ENCODE measurements at regions not wholly inside any gene's neighbourhood (a gene's known extent, or its start where the extent isn't known, plus 50 kb on each side); places are given as distances from the start of the nearest gene placed in this dataset.

- DNase-seq (ENCODE audit: insufficient read length, low spot score) = no peak
- TF ChIP-seq, protein P1, sequence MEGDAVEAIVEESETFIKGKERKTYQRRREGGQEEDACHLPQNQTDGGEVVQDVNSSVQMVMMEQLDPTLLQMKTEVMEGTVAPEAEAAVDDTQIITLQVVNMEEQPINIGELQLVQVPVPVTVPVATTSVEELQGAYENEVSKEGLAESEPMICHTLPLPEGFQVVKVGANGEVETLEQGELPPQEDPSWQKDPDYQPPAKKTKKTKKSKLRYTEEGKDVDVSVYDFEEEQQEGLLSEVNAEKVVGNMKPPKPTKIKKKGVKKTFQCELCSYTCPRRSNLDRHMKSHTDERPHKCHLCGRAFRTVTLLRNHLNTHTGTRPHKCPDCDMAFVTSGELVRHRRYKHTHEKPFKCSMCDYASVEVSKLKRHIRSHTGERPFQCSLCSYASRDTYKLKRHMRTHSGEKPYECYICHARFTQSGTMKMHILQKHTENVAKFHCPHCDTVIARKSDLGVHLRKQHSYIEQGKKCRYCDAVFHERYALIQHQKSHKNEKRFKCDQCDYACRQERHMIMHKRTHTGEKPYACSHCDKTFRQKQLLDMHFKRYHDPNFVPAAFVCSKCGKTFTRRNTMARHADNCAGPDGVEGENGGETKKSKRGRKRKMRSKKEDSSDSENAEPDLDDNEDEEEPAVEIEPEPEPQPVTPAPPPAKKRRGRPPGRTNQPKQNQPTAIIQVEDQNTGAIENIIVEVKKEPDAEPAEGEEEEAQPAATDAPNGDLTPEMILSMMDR (IDR thresholded peaks at IDR 0.05; ENCODE audit: insufficient read depth, missing control alignments) = no peak
- no peak for FAIRE-seq
These were observed 70.8 kb upstream of the GPR12 start for GRCh38 chr13:26831336-26831908.

- no peak for FAIRE-seq
- no peak for DNase-seq (ENCODE audit: insufficient read length, low spot score)
- TF ChIP-seq, protein P1 (IDR thresholded peaks at IDR 0.05; ENCODE audit: insufficient read depth, missing control alignments) = no peak
These were observed 69.1 kb upstream of the GPR12 start for GRCh38 chr13:26829716-26830115.

- no peak for FAIRE-seq
- TF ChIP-seq, protein P1 (IDR thresholded peaks at IDR 0.05; ENCODE audit: insufficient read depth, missing control alignments) = no peak
These were observed 64.0 kb upstream of the GPR12 start for GRCh38 chr13:26824581-26824980.

GRCh38 chr13:26822146-26822545 is 61.6 kb upstream of the GPR12 start:
- FAIRE-seq (no peak), DNase-seq (ENCODE audit: insufficient read length, low spot score) (no peak)
- TF ChIP-seq, protein P1 (IDR thresholded peaks at IDR 0.05; ENCODE audit: insufficient read depth, missing control alignments) = no peak

More at GRCh38 chr13:26824581-26824980, 64.0 kb upstream of the GPR12 start:
- DNase-seq (ENCODE audit: insufficient read length, low spot score) = no peak

DNA sequence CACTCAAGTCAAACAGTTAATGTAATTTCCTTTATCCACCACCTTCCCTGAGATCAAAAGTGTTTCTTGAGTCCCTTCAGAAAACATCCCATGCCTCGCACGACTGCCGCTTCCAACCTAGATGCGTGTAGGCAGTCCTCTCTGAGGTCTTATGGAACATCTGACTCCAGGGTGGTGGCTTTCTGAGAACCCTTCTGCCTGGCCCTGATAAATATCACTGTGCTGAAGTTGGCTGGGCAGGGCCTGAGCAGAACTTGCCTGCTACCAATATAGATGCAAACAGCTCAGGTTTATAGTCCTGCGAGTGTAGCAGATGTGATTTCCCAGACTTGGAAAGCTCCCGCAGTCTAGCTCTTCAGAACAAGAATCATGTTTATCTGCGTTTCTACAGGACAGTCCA is 61.1 kb upstream of the GPR12 start:
- FAIRE-seq (no peak), DNase-seq (ENCODE audit: insufficient read length, low spot score) (no peak)
- TF ChIP-seq, protein P1 (IDR thresholded peaks at IDR 0.05; ENCODE audit: insufficient read depth, missing control alignments) = no peak

GRCh38 chr13:26820871-26821270 is 60.3 kb upstream of the GPR12 start:
- DNase-seq (ENCODE audit: insufficient read length, low spot score) (no peak), FAIRE-seq (no peak)
- TF ChIP-seq, protein P1 (IDR thresholded peaks at IDR 0.05; ENCODE audit: insufficient read depth, missing control alignments) = no peak

DNA sequence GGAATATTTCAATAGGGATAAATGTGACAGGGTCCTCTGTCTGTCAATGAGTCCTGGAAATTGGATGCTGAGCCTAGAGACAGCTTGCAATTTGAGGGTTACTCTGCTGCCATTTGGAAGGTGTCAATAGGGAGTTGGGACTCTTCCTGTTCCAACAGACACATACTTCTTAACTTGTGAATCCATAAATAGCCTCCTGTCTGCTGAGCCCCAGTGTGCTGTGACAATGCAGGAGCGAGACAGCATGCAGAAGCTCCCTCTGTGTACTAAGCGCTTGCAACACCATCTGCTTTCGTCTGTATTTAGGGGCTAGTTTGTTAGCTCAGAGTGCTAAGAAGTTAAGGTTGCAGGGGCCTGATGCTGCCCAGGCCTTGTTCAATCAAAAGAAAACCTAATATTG is 58.5 kb upstream of the GPR12 start:
- FAIRE-seq = no peak
- no peak for DNase-seq (ENCODE audit: insufficient read length, low spot score)
- TF ChIP-seq, protein P1 (IDR thresholded peaks at IDR 0.05; ENCODE audit: insufficient read depth, missing control alignments) = no peak

All from D721Med (cell line).